HG03558 (cell line): ENCODE measurements at regions not wholly inside any gene's neighbourhood (a gene's known extent, or its start where the extent isn't known, plus 50 kb on each side); places are given as distances from the start of the nearest gene placed in this dataset.

Source experiments
- ATAC-seq: cut with Tn5 transposase; IDR thresholded peaks from one replicate; pipeline ENCODE4 v1.9.1; 2021; ENCODE audit warnings: moderate number of reproducible peaks; ENCODE audit not compliant: unreplicated experiment; ENCODE audit errors: extremely low read depth

DNA sequence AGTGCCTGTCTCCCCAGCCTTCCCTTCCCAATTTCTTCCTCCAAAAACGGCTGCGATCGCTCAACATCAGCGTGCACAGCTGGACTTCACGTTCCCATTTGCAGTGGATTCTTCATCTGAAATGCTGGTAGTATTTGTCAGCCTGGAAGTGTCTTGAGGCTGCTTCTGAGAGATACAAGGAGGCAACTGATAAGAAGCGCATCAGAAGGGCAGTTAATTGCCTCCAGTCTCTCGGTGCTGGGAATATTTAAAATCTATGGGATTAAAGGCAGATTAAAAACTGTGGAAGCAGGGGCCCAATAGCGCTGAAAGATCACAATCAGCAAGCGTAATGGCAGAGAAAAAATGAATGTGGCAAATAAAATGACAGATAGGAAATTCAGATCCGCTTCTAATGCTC lies 450.0 kb downstream of the GATA3 start:
- no peak for ATAC-seq

DNA sequence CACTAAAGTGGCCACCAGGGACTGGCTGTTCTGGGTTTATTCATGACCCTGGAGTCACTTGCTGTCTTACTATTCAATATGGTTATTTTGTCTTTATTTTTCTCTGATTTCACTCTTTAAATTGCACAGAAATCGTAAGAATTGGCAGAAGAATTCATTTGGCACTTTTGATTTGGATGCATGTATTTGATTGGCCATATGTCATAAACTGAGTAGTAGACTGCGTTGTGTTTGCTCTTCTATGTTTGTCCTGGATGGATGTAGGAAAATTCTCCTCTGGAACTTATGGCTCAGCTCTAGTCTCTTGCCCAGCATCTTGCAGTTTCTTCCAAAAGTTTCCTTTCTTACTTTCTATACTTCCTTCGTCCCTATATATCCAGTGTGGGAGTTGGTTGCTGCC lies 452.7 kb downstream of the GATA3 start:
- no peak for ATAC-seq

GRCh38 chr10:8508882-8509281 lies 454.4 kb downstream of the GATA3 start:
- no peak for ATAC-seq

DNA sequence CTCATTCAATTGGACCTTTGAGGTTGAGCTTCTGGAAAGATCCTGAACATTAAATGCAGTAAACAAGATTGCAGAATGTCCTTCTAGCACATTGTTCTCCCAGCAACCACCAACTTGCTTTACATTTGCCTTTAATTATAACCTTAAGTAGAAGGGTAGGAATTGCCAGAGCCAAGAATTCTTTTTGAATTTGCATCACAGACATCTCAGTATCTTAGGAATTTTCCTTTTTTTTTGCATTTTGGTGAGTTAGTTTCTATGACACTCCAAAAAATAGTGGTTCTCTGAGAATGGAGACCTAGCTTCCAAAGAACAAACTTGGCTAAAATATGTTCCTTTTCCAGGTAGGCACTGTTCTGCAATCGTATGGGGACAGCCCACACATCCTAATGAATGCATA lies 456.0 kb downstream of the GATA3 start:
- no peak for ATAC-seq

GRCh38 chr10:8511026-8511425 lies 456.5 kb downstream of the GATA3 start:
- ATAC-seq, result no peak

DNA sequence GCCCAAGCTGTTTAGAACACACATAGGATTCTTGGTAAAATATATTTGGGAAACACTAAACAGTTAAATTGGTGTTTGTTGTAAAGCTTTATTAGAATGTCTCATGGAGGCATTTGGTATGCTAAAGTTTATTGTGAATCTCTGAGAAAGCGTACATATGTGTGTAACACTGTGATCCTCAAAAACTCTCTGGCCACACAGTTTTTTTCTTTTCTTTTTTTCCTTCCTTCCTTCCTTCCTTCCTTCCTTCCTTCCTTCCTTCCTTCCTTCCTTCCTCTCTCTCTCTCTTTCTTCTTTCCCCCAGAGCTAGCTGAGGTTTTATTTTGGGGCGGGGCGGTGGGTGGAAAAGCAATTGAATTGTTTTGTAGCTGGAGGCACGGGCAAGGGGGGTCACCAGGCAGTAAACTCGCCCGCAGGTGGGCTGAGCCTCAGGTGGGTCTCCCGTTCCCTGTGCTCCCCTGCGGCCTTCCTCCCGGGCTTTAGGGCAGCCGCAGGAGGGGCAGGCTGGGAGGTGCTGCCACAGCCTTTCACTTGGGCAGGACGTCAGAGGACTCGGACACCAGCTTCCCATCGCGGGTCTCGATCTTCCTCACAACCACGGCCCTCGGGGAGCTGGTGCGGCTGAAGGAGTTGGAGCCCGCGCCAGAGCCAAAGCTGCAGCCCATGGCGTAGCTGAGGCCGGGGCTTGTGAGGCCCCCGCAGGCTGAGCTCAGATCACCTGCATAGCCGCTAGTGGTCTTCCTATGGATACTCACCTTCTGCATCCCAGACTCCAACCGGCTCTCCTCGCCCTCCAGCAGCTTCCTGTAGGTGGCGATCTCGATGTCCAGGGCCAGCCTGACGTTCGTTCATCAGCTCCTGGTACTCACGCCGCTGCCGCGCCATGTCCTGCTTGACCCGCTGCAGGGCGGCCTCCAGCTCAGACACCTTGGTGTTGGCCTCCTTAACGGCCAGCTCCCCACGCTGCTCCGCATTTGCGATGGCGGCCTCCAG lies 459.0 kb downstream of the GATA3 start:
- ATAC-seq, result no peak

- no peak for ATAC-seq
These were observed 465.9 kb downstream of the GATA3 start for GRCh38 chr10:8520382-8520781.

GRCh38 chr10:8527773-8528172 lies 473.3 kb downstream of the GATA3 start:
- no peak for ATAC-seq

DNA sequence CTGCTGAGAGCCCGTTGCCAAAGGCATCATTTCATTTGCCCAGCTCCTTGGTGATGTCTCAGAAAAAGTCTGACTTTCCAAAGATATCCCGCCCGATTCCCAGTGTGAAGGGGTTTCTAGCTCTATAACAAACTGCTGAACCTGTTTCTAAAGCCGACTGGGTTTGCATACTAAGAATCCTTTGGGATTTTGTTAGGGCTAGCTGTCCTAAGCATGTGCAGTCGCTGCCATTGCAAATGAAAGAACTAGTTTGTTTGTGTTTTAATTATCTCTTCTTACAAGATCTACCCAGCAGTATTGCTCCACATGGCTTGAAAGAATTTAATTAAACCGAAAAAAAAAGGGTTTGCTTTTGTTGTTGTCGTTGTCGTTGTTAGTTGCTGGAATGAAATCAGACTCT lies 476.6 kb downstream of the GATA3 start:
- ATAC-seq, result no peak

- ATAC-seq, result no peak
These were observed 478.2 kb downstream of the GATA3 start for GRCh38 chr10:8532647-8533046.

DNA sequence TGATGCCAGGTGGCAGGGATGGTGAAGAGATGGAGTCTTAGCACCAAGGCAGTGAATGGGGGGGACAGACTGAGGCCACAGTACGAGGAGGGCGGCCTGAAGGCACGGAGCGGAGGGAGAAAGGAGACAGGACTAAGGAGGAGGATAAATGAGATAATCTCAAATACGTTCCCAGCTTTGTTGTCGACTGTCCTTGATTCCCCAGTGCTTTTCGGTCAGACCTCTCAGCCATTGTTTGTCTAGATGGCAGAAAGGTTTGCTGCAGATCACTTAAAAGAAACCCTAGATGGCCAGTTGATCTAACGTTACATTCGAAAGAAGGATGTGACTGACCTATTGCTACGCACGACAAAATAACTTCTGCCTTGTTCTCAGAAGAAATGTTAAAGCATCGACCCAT lies 479.0 kb downstream of the GATA3 start:
- no peak for ATAC-seq

- no peak for ATAC-seq
These were observed 479.6 kb downstream of the GATA3 start for GRCh38 chr10:8534096-8534495.

DNA sequence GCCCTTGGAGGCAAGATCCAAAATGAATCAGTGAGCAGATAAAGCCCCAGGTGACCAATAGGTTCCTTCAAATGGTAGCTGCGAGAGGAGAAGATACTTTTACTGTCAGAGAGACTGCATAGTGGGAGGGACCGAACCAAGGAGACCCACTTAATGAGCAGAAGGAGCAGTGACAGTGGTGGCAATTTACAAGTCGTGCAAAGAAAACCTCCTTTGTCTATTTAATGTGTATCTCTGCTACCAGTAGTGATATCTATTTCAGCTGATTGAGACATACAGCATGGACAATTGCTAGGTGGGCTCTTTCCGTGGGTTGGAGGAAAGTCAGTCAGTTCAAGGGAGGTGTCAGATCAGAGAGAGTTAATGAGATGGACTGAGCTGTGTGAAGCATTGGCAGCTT lies 480.4 kb downstream of the GATA3 start:
- no peak for ATAC-seq

DNA sequence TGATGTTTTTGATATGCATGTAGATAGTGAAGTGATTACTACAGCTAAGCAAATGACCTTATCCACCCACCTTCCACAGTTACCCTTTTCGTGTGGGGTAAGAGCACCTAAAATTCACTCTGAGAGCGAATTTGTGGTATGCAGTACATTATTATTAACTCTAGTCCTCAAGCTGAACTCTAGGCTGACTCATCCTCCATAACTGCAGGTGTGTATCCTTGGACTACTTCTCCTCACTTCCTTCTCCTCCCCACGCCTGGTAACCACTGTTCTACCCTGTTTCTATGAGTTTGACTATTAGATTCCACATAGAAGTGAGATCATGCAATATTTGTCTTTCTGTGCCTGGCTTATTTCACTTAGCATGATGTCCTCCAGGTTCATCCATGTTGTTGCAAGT lies 484.6 kb downstream of the GATA3 start:
- ATAC-seq, result no peak

- no peak for ATAC-seq
These were observed 489.0 kb downstream of the GATA3 start for GRCh38 chr10:8543361-8544056.

DNA sequence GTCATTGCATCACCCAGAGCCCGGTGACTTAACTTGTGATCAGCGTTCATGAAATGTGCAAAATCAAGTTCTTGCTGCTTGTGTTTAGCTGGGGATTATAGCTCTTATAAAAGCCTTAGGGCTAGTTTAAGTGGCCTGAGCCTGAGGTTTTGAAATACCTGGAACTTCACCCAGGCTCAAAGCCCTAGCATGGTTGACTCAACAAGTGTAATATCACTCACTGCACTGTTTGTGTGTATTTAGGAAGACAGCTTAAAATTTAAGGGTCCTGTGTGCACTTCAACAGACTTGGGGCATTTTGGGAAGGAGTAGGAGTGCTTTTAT lies 489.5 kb downstream of the GATA3 start:
- no peak for ATAC-seq

GRCh38 chr10:8544500-8544899 lies 490.0 kb downstream of the GATA3 start:
- ATAC-seq, result no peak

GRCh38 chr10:8554574-8554973 lies 500.1 kb downstream of the GATA3 start:
- no peak for ATAC-seq

DNA sequence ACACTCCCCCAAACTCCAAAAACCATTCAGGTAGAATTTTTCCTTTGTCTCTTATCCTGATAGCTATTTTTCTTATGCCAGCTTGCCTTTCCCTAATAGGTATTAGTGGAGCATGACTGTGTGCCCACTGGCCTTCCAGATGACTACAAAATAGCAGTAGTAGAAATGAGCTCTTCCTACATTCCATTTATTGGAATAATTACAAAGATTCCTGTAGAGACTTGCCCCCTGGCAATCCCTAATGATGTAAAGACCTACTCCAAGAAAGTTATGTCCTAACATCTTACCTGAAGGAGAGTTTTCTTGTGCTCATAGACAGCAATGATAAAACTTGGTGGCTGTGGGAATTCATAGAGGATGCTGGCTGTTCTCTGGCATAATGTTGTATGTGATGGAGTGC lies 501.8 kb downstream of the GATA3 start:
- ATAC-seq, result no peak

- ATAC-seq, result no peak
These were observed 509.0 kb downstream of the GATA3 start for GRCh38 chr10:8563478-8563877.

GRCh38 chr10:8566737-8567136 lies 512.2 kb downstream of the GATA3 start:
- no peak for ATAC-seq

DNA sequence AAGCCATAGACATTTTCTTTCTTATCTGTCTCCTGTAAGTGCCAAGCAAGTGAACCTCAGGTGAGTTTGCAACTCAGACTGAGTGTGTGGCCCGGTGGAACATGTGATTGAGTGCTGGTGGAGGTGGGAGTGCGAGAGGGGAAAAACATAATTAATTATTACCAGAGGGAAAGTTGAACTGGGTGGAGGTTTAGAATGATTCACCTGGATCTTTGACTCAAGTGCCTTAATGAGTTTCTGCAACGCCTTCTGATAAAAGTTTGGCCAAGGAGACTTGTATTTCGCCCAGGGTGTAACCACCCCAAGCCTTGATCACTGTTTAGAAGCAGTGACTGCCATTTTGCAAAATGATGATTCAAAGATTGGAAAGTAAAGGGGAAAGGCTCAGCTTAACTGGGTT lies 513.9 kb downstream of the GATA3 start:
- no peak for ATAC-seq
